Esophagus squamous epithelium (tissue), 5 donors: ENCODE measurements at regions not wholly inside any gene's neighbourhood (a gene's known extent, or its start where the extent isn't known, plus 50 kb on each side); places are given as distances from the start of the nearest gene placed in this dataset.

Source experiments
- DNase-seq: peaks from one replicate; lab custom pipeline; 2025; lab: John Stamatoyannopoulos, UW
- H3K27ac ChIP-seq, 4 donors: fragments of 200-600 bp; sonication (generic); one replicate each; pipeline ENCODE4 v1.5.1; 2016 to 2019; ENCODE audit warnings: mild to moderate bottlenecking in 1 of 4
- H3K27me3 ChIP-seq, 4 donors: fragments of 200-600 bp; sonication (generic); 1 replicate in 3 of 4; 2 replicates in 1 of 4; pipeline versions ENCODE4 v1.5.1 to v1.6.0; 2017 to 2021; ENCODE audit warnings: antibody characterized with exemption in 1 of 4
- H3K36me3 ChIP-seq, 3 donors: fragments of 200-600 bp; sonication (generic); one replicate each; pipeline ENCODE4 v1.5.1; 2016 to 2019
- H3K4me1 ChIP-seq, 3 donors: fragments of 200-600 bp; sonication (generic); one replicate each; pipeline ENCODE4 v1.5.1; 2017 to 2019
- H3K4me3 ChIP-seq, 4 donors: fragments of 200-600 bp; sonication (generic); 1 replicate in 3 of 4; 2 replicates in 1 of 4; pipeline ENCODE4 v1.5.1; 2016 to 2019; ENCODE audit warnings: mild to moderate bottlenecking in 2 of 4, moderate library complexity in 1 of 4
- H3K9me3 ChIP-seq, 3 donors: fragments of 200-600 bp; sonication (generic); one replicate each; pipeline ENCODE4 v1.5.1; 2016 to 2019
- CTCF ChIP-seq, 6 experiments: fragments of 450-650 bp in 4 of 6; fragments of 200-600 bp in 2 of 6; sonication (generic) in 2 of 6; IDR thresholded peaks; one replicate each; pipeline ENCODE4 v1.5.1; 2016 to 2019; ENCODE audit warnings: antibody characterized with exemption in 6 of 6, mild to moderate bottlenecking in 4 of 6, moderate library complexity in 4 of 6
- POLR2A ChIP-seq, 4 donors: fragments of 450-650 bp; IDR thresholded peaks; one replicate each; pipeline ENCODE4 v1.6.1; 2017; ENCODE audit warnings: antibody characterized with exemption in 4 of 4, mild to moderate bottlenecking in 4 of 4, moderate library complexity in 3 of 4
- WGBS, 2 donors: methylation state at CpG; one replicate each; pipeline ENCODE4 v1.1.5; 2018; 5-methylcytosine and 5-hydroxymethylcytosine counted together
- intact Hi-C: fragments of 100-400 bp; cut with DNase I; formaldehyde crosslinking; loops from one replicate; pipeline ENCODE4 v1.15.0; 2022
- donor health status: DM: yes; HTN: yes; CAD: no.

DNA sequence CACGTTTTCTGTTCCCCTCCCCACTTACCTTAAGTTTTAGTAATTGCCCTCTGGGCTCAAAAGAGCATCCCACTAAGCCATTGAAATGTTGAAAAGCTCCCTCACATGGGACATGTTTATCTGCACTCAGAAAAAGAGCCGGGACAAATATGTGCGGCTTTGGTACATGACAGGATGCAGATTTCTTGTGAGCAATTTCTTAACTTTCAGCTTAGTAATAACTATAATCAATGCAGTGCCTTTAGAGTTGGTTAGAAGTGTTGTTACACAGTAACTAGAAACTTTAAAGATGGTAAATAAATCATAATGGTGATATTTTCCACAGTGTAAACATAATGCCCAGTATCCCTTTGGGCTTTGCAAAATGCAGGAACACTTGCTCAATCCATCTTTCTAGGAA, 89.2 kb downstream of the ZNF365 start:
- H3K36me3 ChIP-seq = no peaks in the 10 kb centered on the region
- 66 to 68% methylated on average over 3 of the region's 3 CpGs for WGBS, 2 donors

DNA sequence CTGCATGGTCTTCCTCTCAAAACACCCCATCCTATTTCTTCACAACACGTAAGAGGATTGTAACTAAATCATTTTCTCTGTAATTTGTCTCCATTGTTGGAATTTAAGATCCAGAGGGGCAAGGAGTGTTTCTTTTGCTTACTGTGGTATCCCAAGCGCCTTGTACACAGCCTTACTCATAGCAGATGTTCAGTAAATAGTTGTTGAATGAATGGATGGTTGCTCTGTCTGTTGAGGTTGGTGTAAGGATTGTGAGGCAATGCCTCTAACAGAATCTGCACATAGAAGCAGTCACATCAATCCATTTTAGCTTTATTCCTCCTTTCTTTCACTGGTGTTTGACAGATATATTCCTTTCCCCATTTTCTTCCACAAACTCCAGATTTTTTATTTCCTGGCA, 90.1 kb downstream of the ZNF365 start:
- Histone ChIP-seq H3K9me3 (peaks cover 0 to 17% (median 0%) of the 10 kb centered on the region in 3 donors), H3K27me3 (no peaks in the 10 kb centered on the region), H3K27ac (no peak overlapping the region), H3K4me1 (no peaks in the 10 kb centered on the region), H3K4me3 (no peak overlapping the region), H3K36me3 (no peaks in the 10 kb centered on the region)
- intact Hi-C loops = no loop called here
- no peak for TF ChIP-seq CTCF (IDR thresholded peaks at IDR 0.05)
- TF ChIP-seq POLR2A (IDR thresholded peaks at IDR 0.05) = no peak
- DNase-seq = no peak
- 61 to 79% methylated on average over 2 of the region's 2 CpGs for WGBS, 2 donors

More for the DNA sequence above, 89.2 kb downstream of the ZNF365 start:
- no peak for DNase-seq
- intact Hi-C loops = no loop called here
- H3K4me1 ChIP-seq = no peaks in the 10 kb centered on the region
- TF ChIP-seq CTCF (IDR thresholded peaks at IDR 0.05) (no peak), POLR2A (IDR thresholded peaks at IDR 0.05) (no peak)
- no peak overlapping the region for H3K4me3 ChIP-seq
- H3K27ac ChIP-seq = no peak overlapping the region
- no peaks in the 10 kb centered on the region for H3K27me3 ChIP-seq
- peaks cover 0 to 17% (median 0%) of the 10 kb centered on the region in 3 donors for H3K9me3 ChIP-seq

DNA sequence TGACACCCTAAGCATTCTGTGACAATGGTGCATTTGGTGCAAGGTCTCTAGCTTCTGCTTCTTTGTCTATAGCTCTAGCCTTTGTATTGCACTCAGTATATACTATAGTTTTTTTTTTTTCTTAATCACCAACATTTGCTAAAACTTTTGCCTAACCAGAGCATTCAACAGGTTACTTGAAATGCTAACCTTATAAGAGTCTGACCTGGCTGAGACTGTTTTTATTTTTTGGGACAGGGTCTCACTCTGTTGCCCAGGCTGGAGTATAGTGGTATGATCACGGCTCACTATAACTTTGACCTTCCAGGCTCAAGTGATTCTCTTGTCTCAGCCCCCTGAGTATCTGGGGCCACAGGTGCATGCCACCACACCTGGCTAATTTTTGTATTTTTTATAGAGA, 92.4 kb downstream of the ZNF365 start:
- no peak overlapping the region for H3K4me3 ChIP-seq
- 89 to 90% methylated on average over 1 of the region's 1 CpG for WGBS, 2 donors

GRCh38 chr10:62467527-62467926, 93.4 kb downstream of the ZNF365 start:
- Histone ChIP-seq H3K4me3 (no peak overlapping the region), H3K4me1 (no peaks in the 10 kb centered on the region), H3K36me3 (no peaks in the 10 kb centered on the region), H3K9me3 (peaks cover 0 to 17% (median 0%) of the 10 kb centered on the region in 3 donors), H3K27me3 (no peaks in the 10 kb centered on the region), H3K27ac (no peak overlapping the region)
- 64 to 78% methylated on average over 2 of the region's 2 CpGs for WGBS, 2 donors
- DNase-seq = no peak
- TF ChIP-seq POLR2A (IDR thresholded peaks at IDR 0.05) (no peak), CTCF (IDR thresholded peaks at IDR 0.05) (no peak)
- intact Hi-C loops = no loop called here

More for the DNA sequence above, 92.4 kb downstream of the ZNF365 start:
- Histone ChIP-seq H3K27ac (no peak overlapping the region), H3K4me1 (no peaks in the 10 kb centered on the region), H3K9me3 (peaks cover 0 to 17% (median 0%) of the 10 kb centered on the region in 3 donors), H3K27me3 (no peaks in the 10 kb centered on the region), H3K36me3 (no peaks in the 10 kb centered on the region)
- DNase-seq = no peak
- no peak for TF ChIP-seq CTCF (IDR thresholded peaks at IDR 0.05)
- no peak for TF ChIP-seq POLR2A (IDR thresholded peaks at IDR 0.05)
- intact Hi-C loops = no loop called here

DNA sequence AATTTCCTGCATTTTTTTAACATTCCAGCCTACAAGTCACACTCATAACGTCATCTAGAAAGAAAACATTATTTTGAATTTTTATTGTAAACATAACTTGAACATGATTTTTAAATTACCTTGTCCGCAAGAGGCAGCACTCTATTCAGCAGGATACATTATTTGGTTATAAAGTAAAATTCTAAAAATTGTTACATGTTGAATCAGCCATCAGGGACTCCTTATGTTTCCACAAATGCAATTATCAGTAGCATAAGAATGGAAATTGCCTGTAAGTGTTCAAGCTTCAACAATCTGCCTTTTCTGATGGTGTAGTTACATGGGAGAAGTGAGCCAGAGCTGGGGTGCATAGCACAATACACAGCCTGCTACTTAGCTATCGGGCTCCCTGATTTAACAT, 97.5 kb downstream of the ZNF365 start:
- intact Hi-C loops = no loop called here
- no peak for DNase-seq
- TF ChIP-seq POLR2A (IDR thresholded peaks at IDR 0.05) = no peak
- TF ChIP-seq CTCF (IDR thresholded peaks at IDR 0.05) = no peak
- WGBS, 2 donors = 75 to 76% methylated on average over 3 of the region's 3 CpGs
- Histone ChIP-seq H3K36me3 (no peaks in the 10 kb centered on the region), H3K27me3 (no peaks in the 10 kb centered on the region), H3K4me1 (no peaks in the 10 kb centered on the region), H3K27ac (no peak overlapping the region), H3K4me3 (no peak overlapping the region), H3K9me3 (no peaks in the 10 kb centered on the region)
